Cardiac muscle cell (in vitro differentiated cells and primary cell): ENCODE measurements at regions not wholly inside any gene's neighbourhood (a gene's known extent, or its start where the extent isn't known, plus 50 kb on each side); places are given as distances from the start of the nearest gene placed in this dataset.
A peak's percentile ranks its signal among the peaks of the same experiment; 100 is the strongest.

Experiments
- DNase-seq, 2 donors: peaks; one replicate each; pipeline versions ENCODE4 v3.0.0 to v3.0.0-alpha.2; 2010 to 2017; ENCODE audit warnings: low read depth in 1 of 2, low spot score in 1 of 2
- H3K27ac ChIP-seq: fragments of 200-600 bp; sonication (generic); 2 replicates; pipeline ENCODE4 v1.5.1; 2016
- H3K27me3 ChIP-seq: fragments of 200-600 bp; sonication (generic); 2 replicates; pipeline ENCODE4 v1.6.0; 2016; ENCODE audit warnings: control low read depth
- H3K36me3 ChIP-seq: fragments of 200-600 bp; sonication (generic); 2 replicates; pipeline ENCODE4 v1.5.1; 2016; ENCODE audit warnings: control low read depth
- H3K4me1 ChIP-seq: fragments of 200-600 bp; sonication (generic); 2 replicates; pipeline ENCODE4 v1.8.1; 2017; ENCODE audit warnings: low read depth, mild to moderate bottlenecking, mixed run types
- H3K4me3 ChIP-seq: fragments of 200-600 bp; sonication (generic); 2 replicates; pipeline ENCODE4 v1.5.1; 2016; ENCODE audit warnings: mild to moderate bottlenecking
- H3K9me3 ChIP-seq: fragments of 200-600 bp; sonication (generic); 2 replicates; pipeline ENCODE4 v1.5.1; 2017; ENCODE audit warnings: low read depth, mild to moderate bottlenecking, control low read depth
- TF ChIP-seq, protein P1 (sequence below): IDR thresholded peaks from 2 replicates; pipeline ENCODE4 v1.5.1; 2012; ENCODE audit warnings: low read depth, mild to moderate bottlenecking, low read length

DNA sequence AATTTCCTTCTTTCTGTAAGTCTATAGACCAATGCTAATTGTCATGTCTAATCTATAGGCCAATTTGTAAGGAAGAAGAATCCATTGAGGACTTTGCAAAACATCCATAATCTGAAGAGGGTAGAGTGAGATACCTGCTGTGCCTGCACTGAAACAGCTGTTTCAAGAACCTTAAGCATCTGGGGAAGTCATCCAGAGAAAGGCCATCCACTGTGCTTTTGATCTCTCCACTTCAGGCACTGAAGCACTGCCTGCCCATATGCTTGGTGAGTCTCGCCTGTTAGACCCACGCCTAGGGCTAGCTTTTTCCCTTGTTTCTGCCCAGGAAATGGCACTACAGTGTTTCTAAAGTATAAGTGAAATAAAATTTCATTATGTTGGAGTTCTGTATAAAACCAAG lies 921.8 kb upstream of the EPHA7 start:
- Histone ChIP-seq H3K4me3 (no peak overlapping the region), H3K9me3 (no peaks in the 10 kb centered on the region), H3K27me3 (no peaks in the 10 kb centered on the region), H3K27ac (no peak overlapping the region), H3K36me3 (no peaks in the 10 kb centered on the region), H3K4me1 (no peaks in the 10 kb centered on the region)
- DNase-seq, result no peak
- TF ChIP-seq, protein P1, sequence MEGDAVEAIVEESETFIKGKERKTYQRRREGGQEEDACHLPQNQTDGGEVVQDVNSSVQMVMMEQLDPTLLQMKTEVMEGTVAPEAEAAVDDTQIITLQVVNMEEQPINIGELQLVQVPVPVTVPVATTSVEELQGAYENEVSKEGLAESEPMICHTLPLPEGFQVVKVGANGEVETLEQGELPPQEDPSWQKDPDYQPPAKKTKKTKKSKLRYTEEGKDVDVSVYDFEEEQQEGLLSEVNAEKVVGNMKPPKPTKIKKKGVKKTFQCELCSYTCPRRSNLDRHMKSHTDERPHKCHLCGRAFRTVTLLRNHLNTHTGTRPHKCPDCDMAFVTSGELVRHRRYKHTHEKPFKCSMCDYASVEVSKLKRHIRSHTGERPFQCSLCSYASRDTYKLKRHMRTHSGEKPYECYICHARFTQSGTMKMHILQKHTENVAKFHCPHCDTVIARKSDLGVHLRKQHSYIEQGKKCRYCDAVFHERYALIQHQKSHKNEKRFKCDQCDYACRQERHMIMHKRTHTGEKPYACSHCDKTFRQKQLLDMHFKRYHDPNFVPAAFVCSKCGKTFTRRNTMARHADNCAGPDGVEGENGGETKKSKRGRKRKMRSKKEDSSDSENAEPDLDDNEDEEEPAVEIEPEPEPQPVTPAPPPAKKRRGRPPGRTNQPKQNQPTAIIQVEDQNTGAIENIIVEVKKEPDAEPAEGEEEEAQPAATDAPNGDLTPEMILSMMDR, result no peak

- no peak overlapping the region for H3K4me3 ChIP-seq
- H3K27ac ChIP-seq, result no peak overlapping the region
- TF ChIP-seq, protein P1, result no peak
- no peaks in the 10 kb centered on the region for H3K27me3 ChIP-seq
- peak in 1 of 2 donors; percentile 13 for DNase-seq
- H3K36me3 ChIP-seq, result no peaks in the 10 kb centered on the region
- H3K4me1 ChIP-seq, result no peaks in the 10 kb centered on the region
- H3K9me3 ChIP-seq, result no peaks in the 10 kb centered on the region
These were observed 904.5 kb upstream of the EPHA7 start for GRCh38 chr6:94323853-94324252.

GRCh38 chr6:94300424-94301144 lies 881.2 kb upstream of the EPHA7 start:
- TF ChIP-seq, protein P1, result no peak
- H3K27me3 ChIP-seq, result no peaks in the 10 kb centered on the region
- no peaks in the 10 kb centered on the region for H3K36me3 ChIP-seq
- no peaks in the 10 kb centered on the region for H3K4me1 ChIP-seq
- H3K4me3 ChIP-seq, result no peak overlapping the region
- no peak overlapping the region for H3K27ac ChIP-seq
- no peaks in the 10 kb centered on the region for H3K9me3 ChIP-seq
- peak in 1 of 2 donors; percentile 32 for DNase-seq

DNA sequence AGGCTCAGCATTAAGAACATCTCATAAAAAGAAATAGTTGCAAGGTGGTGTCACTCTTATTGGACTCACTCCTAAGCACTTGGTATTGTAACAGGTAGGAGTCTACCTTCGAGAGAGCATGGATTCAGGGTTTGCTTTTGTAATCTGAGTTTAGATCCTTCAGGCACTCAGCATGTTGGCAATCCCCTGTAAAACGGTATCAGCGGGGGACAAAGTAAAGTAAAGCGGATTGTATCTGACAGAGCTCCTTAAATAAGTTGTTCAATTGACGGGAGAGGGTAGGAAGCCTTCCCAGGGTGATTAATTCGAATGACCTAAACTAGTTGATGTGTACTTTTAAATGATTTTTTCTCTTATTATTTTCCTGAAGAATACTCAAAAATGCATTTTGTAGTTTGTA lies 869.8 kb upstream of the EPHA7 start:
- TF ChIP-seq, protein P1, result no peak
- no peak overlapping the region for H3K4me3 ChIP-seq
- peak in 1 of 2 donors; percentile 6 for DNase-seq

DNA sequence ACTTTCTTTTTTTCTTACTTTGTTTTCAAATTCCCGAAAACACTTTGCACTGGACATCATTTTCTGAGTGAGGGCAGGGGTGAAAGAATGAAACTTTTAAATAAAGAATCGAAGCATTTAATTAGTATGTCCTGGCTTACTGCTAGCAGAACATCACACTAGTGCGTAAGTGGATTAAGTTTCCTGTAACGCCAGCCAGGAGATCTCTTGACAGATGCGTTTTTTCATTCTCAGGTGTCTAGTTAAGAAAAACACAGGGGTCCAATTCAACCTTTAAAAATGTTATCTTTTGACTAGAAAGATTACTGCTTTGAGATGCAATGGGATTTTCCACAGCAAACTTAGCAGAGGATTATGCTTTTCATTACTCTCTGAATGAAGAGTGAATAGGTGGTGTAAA lies 858.8 kb upstream of the EPHA7 start:
- Histone ChIP-seq H3K36me3 (no peaks in the 10 kb centered on the region), H3K27ac (no peak overlapping the region), H3K27me3 (no peaks in the 10 kb centered on the region), H3K4me1 (no peaks in the 10 kb centered on the region), H3K9me3 (no peaks in the 10 kb centered on the region), H3K4me3 (no peak overlapping the region)
- DNase-seq, result no peak
- TF ChIP-seq, protein P1, result no peak

More for the DNA sequence above, 869.8 kb upstream of the EPHA7 start:
- Histone ChIP-seq H3K4me1 (peaks cover 4% of the 10 kb centered on the region), H3K27ac (no peak overlapping the region), H3K36me3 (no peaks in the 10 kb centered on the region), H3K9me3 (no peaks in the 10 kb centered on the region), H3K27me3 (no peaks in the 10 kb centered on the region)
